HTR-8/SVneo (cell line): ENCODE measurements at regions not wholly inside any gene's neighbourhood (a gene's known extent, or its start where the extent isn't known, plus 50 kb on each side); places are given as distances from the start of the nearest gene placed in this dataset.
"Not testable (repeated sequence)": the region's sequence is repeated elsewhere in the genome, so short reads cannot be mapped to it uniquely, and the experiment has no call there.

ENCODE experiments used
- DNase-seq: peaks from one replicate; pipeline ENCODE4 v3.0.0; 2011; ENCODE audit warnings: low spot score, mixed read lengths; ENCODE audit not compliant: insufficient read length
- FAIRE-seq: peaks from 2 replicates; lab custom pipeline; 2011; peaks lifted over from hg19 to GRCh38; lab: Jason Lieb, UNC

GRCh38 chr13:81326913-81327312, 986.0 kb upstream of the SPRY2 start:
- DNase-seq (no peak), FAIRE-seq (no peak)

- no peak for FAIRE-seq
- no peak for DNase-seq
Observed at GRCh38 chr13:81320516-81320915, 979.6 kb upstream of the SPRY2 start.

GRCh38 chr13:81319351-81319750, 978.4 kb upstream of the SPRY2 start:
- DNase-seq (no peak), FAIRE-seq (no peak)

- DNase-seq (no peak), FAIRE-seq (no peak)
Observed at GRCh38 chr13:81318231-81319019, 977.5 kb upstream of the SPRY2 start.

- FAIRE-seq: no peak
Observed at GRCh38 chr13:81314461-81314860, 973.5 kb upstream of the SPRY2 start.

GRCh38 chr13:81305928-81306327, 965.0 kb upstream of the SPRY2 start:
- FAIRE-seq (no peak), DNase-seq (no peak)

More at GRCh38 chr13:81314461-81314860, 973.5 kb upstream of the SPRY2 start:
- no peak for DNase-seq

- DNase-seq: no peak
- FAIRE-seq: no peak
Observed at GRCh38 chr13:81304121-81304659, 963.3 kb upstream of the SPRY2 start.

- FAIRE-seq (no peak), DNase-seq (no peak)
Observed at GRCh38 chr13:81302677-81303076, 961.8 kb upstream of the SPRY2 start.

- DNase-seq (no peak), FAIRE-seq (no peak)
Observed at GRCh38 chr13:81302125-81302524, 961.2 kb upstream of the SPRY2 start.

GRCh38 chr13:81295177-81295576, 954.3 kb upstream of the SPRY2 start:
- FAIRE-seq (no peak), DNase-seq (no peak)

GRCh38 chr13:81293594-81294164, 952.8 kb upstream of the SPRY2 start:
- FAIRE-seq: no peak
- DNase-seq: no peak

- FAIRE-seq (no peak), DNase-seq (no peak)
Observed at GRCh38 chr13:81283561-81283960, 942.6 kb upstream of the SPRY2 start.

GRCh38 chr13:81283062-81283461, 942.1 kb upstream of the SPRY2 start:
- FAIRE-seq: no peak

GRCh38 chr13:81275666-81276258, 934.8 kb upstream of the SPRY2 start:
- DNase-seq (no peak), FAIRE-seq (no peak)

More at GRCh38 chr13:81283062-81283461, 942.1 kb upstream of the SPRY2 start:
- no peak for DNase-seq

- DNase-seq (no peak), FAIRE-seq (no peak)
Observed at GRCh38 chr13:81247711-81248110, 906.8 kb upstream of the SPRY2 start.

GRCh38 chr13:81246556-81246955, 905.6 kb upstream of the SPRY2 start:
- DNase-seq (no peak), FAIRE-seq (no peak)

GRCh38 chr13:81244011-81244410, 903.1 kb upstream of the SPRY2 start:
- no peak for DNase-seq
- FAIRE-seq: no peak

- DNase-seq (no peak), FAIRE-seq (no peak)
Observed at GRCh38 chr13:81230386-81230785, 889.5 kb upstream of the SPRY2 start.

- not testable (repeated sequence) for FAIRE-seq, DNase-seq
Observed at GRCh38 chr13:81226830-81227229, 885.9 kb upstream of the SPRY2 start.

- no peak for FAIRE-seq
- no peak for DNase-seq
Observed at GRCh38 chr13:81224209-81224833, 883.4 kb upstream of the SPRY2 start.

- DNase-seq (no peak), FAIRE-seq (no peak)
Observed at GRCh38 chr13:81223778-81224177, 882.9 kb upstream of the SPRY2 start.
